Fibroblast of lung (primary cell): ENCODE measurements at regions not wholly inside any gene's neighbourhood (a gene's known extent, or its start where the extent isn't known, plus 50 kb on each side); places are given as distances from the start of the nearest gene placed in this dataset.
"Not testable (repeated sequence)": the region's sequence is repeated elsewhere in the genome, so short reads cannot be mapped to it uniquely, and the experiment has no call there.

ENCODE experiments used
- EZH2 ChIP-seq: IDR thresholded peaks from 2 replicates; pipeline ENCODE4 v1.5.1; 2012; ENCODE audit warnings: low read length, control low read depth, mild to moderate bottlenecking; ENCODE audit errors: missing control alignments
- TF ChIP-seq, protein P1 (sequence below), 2 donors: IDR thresholded peaks in 1 of 2; conservative IDR thresholded peaks in 1 of 2; 1 replicate in 1 of 2; 2 replicates in 1 of 2; pipeline ENCODE4 v1.5.1; 2011 to 2012; ENCODE audit warnings: low read length in 2 of 2, control low read depth in 1 of 2, inconsistent platforms in 1 of 2, low read depth in 1 of 2, mild to moderate bottlenecking in 1 of 2

DNA sequence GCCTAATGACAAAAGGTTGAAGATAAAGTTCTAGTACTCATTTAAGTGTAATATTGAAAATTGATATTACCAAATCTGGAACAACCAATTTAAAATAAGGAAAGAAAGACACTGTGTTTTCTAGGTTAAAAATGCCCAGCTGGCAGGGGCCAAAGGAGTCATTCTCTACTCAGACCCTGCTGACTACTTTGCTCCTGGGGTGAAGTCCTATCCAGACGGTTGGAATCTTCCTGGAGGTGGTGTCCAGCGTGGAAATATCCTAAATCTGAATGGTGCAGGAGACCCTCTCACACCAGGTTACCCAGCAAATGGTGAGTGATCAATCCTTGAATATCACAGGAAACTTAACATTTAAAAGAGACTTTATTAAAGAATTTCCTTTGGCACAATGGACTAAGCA, 50.7 kb upstream of the TRIM77 start:
- TF ChIP-seq EZH2: not testable (repeated sequence)
- TF ChIP-seq, protein P1, sequence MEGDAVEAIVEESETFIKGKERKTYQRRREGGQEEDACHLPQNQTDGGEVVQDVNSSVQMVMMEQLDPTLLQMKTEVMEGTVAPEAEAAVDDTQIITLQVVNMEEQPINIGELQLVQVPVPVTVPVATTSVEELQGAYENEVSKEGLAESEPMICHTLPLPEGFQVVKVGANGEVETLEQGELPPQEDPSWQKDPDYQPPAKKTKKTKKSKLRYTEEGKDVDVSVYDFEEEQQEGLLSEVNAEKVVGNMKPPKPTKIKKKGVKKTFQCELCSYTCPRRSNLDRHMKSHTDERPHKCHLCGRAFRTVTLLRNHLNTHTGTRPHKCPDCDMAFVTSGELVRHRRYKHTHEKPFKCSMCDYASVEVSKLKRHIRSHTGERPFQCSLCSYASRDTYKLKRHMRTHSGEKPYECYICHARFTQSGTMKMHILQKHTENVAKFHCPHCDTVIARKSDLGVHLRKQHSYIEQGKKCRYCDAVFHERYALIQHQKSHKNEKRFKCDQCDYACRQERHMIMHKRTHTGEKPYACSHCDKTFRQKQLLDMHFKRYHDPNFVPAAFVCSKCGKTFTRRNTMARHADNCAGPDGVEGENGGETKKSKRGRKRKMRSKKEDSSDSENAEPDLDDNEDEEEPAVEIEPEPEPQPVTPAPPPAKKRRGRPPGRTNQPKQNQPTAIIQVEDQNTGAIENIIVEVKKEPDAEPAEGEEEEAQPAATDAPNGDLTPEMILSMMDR (conservative IDR thresholded peaks at IDR 0.05 in 1 of 2, IDR thresholded peaks at IDR 0.05 in 1 of 2; ENCODE audit: low read depth in 1 of 2, low read length in 2 of 2): not testable (repeated sequence)
